IMR-90 (cell line): ENCODE measurements at regions not wholly inside any gene's neighbourhood (a gene's known extent, or its start where the extent isn't known, plus 50 kb on each side); places are given as distances from the start of the nearest gene placed in this dataset.
A peak's percentile ranks its signal among the peaks of the same experiment; 100 is the strongest.

Experiments used
- ATAC-seq: fragments of 200-7000 bp; cut with Tn5 transposase; 2 replicates; pipeline ENCODE4 v1.9.1; 2020; ENCODE audit warnings: low read depth, mild to moderate bottlenecking, moderate library complexity
- BruUV-seq: library from RNA; stranded (reverse); fragments of 400-500 nt; replicated peaks from 2 replicates; lab custom pipeline; 2021; lab: Mats Ljungman, UMichigan
- CTCF ChIA-PET: fragments of 300-600 bp; formaldehyde crosslinking; extraction: SDS; loops from one replicate; lab custom pipeline; 2021; ENCODE audit warnings: antibody characterized with exemption; lab: Yijun Ruan, JAX
- POLR2A ChIA-PET: fragments of 300-600 bp; sonication (Branson Sonifier 250); formaldehyde crosslinking; loops from one replicate; lab custom pipeline; 2022; ENCODE audit warnings: antibody characterized with exemption; ENCODE audit not compliant: unreplicated experiment; lab: Charles Lee
- DNase-seq: peaks from one replicate; pipeline ENCODE4 v3.0.0; 2013
- H2AFZ ChIP-seq: replicated peaks from 2 replicates; pipeline ENCODE3; 2013; ENCODE audit warnings: low read length, mild to moderate bottlenecking; ENCODE audit not compliant: poor library complexity
- H2AK5ac ChIP-seq: 2 replicates; pipeline ENCODE4 v1.6.1; 2013; ENCODE audit warnings: low read depth, low read length, inconsistent platforms
- H2AK9ac ChIP-seq: replicated peaks from 2 replicates; pipeline ENCODE3; 2013; ENCODE audit warnings: mild to moderate bottlenecking, low read depth, low read length, moderate library complexity; ENCODE audit not compliant: poor library complexity
- H2BK120ac ChIP-seq: 2 replicates; pipeline ENCODE4 v1.6.1; 2013; ENCODE audit warnings: low read depth, low read length, inconsistent platforms
- H2BK15ac ChIP-seq: 3 replicates; pipeline ENCODE4 v1.6.1; 2013; ENCODE audit warnings: low read depth, low read length, inconsistent platforms
- H2BK20ac ChIP-seq: 2 replicates; pipeline ENCODE4 v1.6.1; 2013; ENCODE audit warnings: low read depth, mild to moderate bottlenecking, inconsistent platforms, low read length, moderate library complexity
- H2BK5ac ChIP-seq: 2 replicates; pipeline ENCODE4 v1.6.1; 2013; ENCODE audit warnings: mild to moderate bottlenecking, low read depth, low read length, inconsistent platforms; ENCODE audit not compliant: poor library complexity, severe bottlenecking
- H3K14ac ChIP-seq: replicated peaks from 2 replicates; pipeline ENCODE4 v1.6.1; 2013; ENCODE audit warnings: low read depth, low read length, inconsistent platforms
- H3K18ac ChIP-seq: 2 replicates; pipeline ENCODE4 v1.6.1; 2013; ENCODE audit warnings: low read depth, low read length, control low read depth
- H3K23ac ChIP-seq: 2 replicates; pipeline ENCODE4 v1.6.1; 2013; ENCODE audit warnings: low read depth, low read length, inconsistent platforms
- H3K27ac ChIP-seq: 2 replicates; pipeline ENCODE4 v1.5.1; 2013; ENCODE audit warnings: mild to moderate bottlenecking, control low read depth, low read length; ENCODE audit not compliant: insufficient read depth
- H3K27me3 ChIP-seq: 2 replicates; pipeline ENCODE4 v1.6.1; 2013; ENCODE audit warnings: low read length; ENCODE audit not compliant: control insufficient read depth, insufficient read depth
- H3K36me3 ChIP-seq: 2 replicates; pipeline ENCODE4 v1.6.1; 2013; ENCODE audit warnings: low read length, mixed read lengths; ENCODE audit not compliant: control insufficient read depth, insufficient read depth
- H3K4ac ChIP-seq: 2 replicates; pipeline ENCODE4 v1.6.1; 2013; ENCODE audit warnings: low read depth, low read length, inconsistent platforms
- H3K4me1 ChIP-seq: 2 replicates; pipeline ENCODE4 v1.6.1; 2013; ENCODE audit warnings: low read length, mixed read lengths; ENCODE audit not compliant: control insufficient read depth, insufficient read depth
- H3K4me2 ChIP-seq: 2 replicates; pipeline ENCODE4 v1.6.1; 2013; ENCODE audit warnings: low read depth, mild to moderate bottlenecking, control low read depth, low read length, moderate library complexity
- H3K4me3 ChIP-seq: 2 replicates; pipeline ENCODE4 v1.5.1; 2013; ENCODE audit warnings: low read depth, mild to moderate bottlenecking, control low read depth, low read length, moderate library complexity; ENCODE audit not compliant: insufficient read depth
- H3K56ac ChIP-seq: 2 replicates; pipeline ENCODE4 v1.6.1; 2013; ENCODE audit warnings: low read length, inconsistent platforms; ENCODE audit not compliant: insufficient read depth; ENCODE audit errors: extremely low read depth
- H3K79me1 ChIP-seq, 2 experiments: 2 replicates each; pipeline ENCODE4 v1.6.1; 2013; ENCODE audit warnings: low read length in 2 of 2, inconsistent platforms in 1 of 2, low read depth in 1 of 2
- H3K9ac ChIP-seq: 2 replicates; pipeline ENCODE4 v1.6.1; 2013; ENCODE audit warnings: low read depth, low read length, control low read depth
- H3K9me1 ChIP-seq: 2 replicates; pipeline ENCODE4 v1.6.1; 2013; ENCODE audit warnings: low read length, inconsistent platforms; ENCODE audit not compliant: insufficient read depth
- H3K9me3 ChIP-seq: 2 replicates; pipeline ENCODE4 v1.6.1; 2013; ENCODE audit warnings: low read length; ENCODE audit not compliant: control insufficient read depth, insufficient read depth
- H4K20me1 ChIP-seq: 2 replicates; pipeline ENCODE4 v1.6.1; 2013; ENCODE audit warnings: low read length, inconsistent platforms; ENCODE audit not compliant: insufficient read depth
- H4K5ac ChIP-seq: 2 replicates; pipeline ENCODE4 v1.6.1; 2013; ENCODE audit warnings: mild to moderate bottlenecking, low read depth, low read length, control low read depth
- H4K8ac ChIP-seq, 2 experiments: 2 replicates each; pipeline ENCODE4 v1.6.1; 2013; ENCODE audit warnings: low read depth in 2 of 2, low read length in 2 of 2, control low read depth in 1 of 2, inconsistent platforms in 1 of 2
- H4K91ac ChIP-seq: 2 replicates; pipeline ENCODE4 v1.6.1; 2013; ENCODE audit warnings: low read depth, low read length, inconsistent platforms; ENCODE audit not compliant: insufficient read depth
- CEBPB ChIP-seq: IDR thresholded peaks from 2 replicates; pipeline ENCODE4 v1.6.1; 2012; ENCODE audit warnings: low read depth, low read length, improper control_type of control experiment
- RAD21 ChIP-seq: IDR thresholded peaks from 2 replicates; pipeline ENCODE4 v1.6.1; 2012; ENCODE audit warnings: low read length, improper control_type of control experiment
- WGBS, 2 experiments: methylation state at CpG; one replicate each; pipeline versions ENCODE4 v1.1.5 to v1.1.7; 2013; ENCODE audit warnings: missing lambda C conversion rate in 2 of 2; ENCODE audit not compliant: insufficient read length in 1 of 2; ENCODE audit errors: extremely low coverage in 2 of 2; 5-methylcytosine and 5-hydroxymethylcytosine counted together
- dilution Hi-C: fragments of 300-500 bp; cut with HindIII; formaldehyde crosslinking; loops from one replicate; pipeline ENCODE4 v1.14.3; 2018; ENCODE audit warnings: low sequenced_read_pairs; ENCODE audit not compliant: unreplicated experiment
- in situ Hi-C: fragments of 300-500 bp; cut with MboI; formaldehyde crosslinking; loops from 3 replicates; pipeline ENCODE4 v1.14.3; 2019; ENCODE audit warnings: low sequenced_read_pairs, inconsistent platforms, mixed read lengths
- intact Hi-C: fragments of 100-400 bp; cut with micrococcal nuclease; formaldehyde crosslinking; loops from 2 replicates; pipeline ENCODE4 v1.10.0; 2022

DNA sequence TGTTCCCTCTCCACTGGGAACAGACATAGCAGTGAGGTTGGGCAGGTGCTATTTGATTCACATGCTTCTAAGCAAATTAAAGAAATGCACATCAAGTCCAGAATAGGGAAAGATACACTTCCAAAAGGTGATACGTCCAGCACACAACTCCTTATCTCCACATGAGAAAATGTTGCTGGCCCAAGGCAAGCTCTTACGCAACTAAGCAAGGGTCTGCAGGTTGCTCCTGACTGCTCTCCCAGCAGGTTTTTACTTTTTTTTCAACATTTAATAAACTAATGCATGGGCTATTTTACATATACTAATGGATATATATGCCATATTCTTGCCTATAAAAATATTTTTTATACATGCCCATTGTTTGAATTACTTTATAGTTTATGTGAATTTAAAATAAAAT, 818.5 kb upstream of the ROBO1 start:
- Histone ChIP-seq H3K56ac (no peak overlapping the region), H2AK5ac (no peak overlapping the region), H3K4me2 (no peak overlapping the region), H3K9ac (no peak overlapping the region), H4K5ac (no peak overlapping the region), H3K18ac (no peak overlapping the region), H2BK20ac (no peak overlapping the region), H3K27ac (no peak overlapping the region), H3K9me3 (peaks cover 3% of the 10 kb centered on the region; the same call in 1 of the 2 replicates), H3K27me3 (no peaks in the 10 kb centered on the region), H3K4ac (no peak overlapping the region), H3K14ac (no peak overlapping the region), H2AK9ac (peak overlapping the region; percentile 42), H2BK120ac (no peak overlapping the region), H4K20me1 (no peaks in the 10 kb centered on the region), H2BK5ac (no peak overlapping the region), H3K36me3 (no peaks in the 10 kb centered on the region), H4K91ac (no peak overlapping the region), H3K79me1 (no peaks in the 10 kb centered on the region), H2BK15ac (no peak overlapping the region), H3K9me1 (no peaks in the 10 kb centered on the region), H3K4me3 (no peak overlapping the region), H4K8ac (no peak overlapping the region), H3K4me1 (no peaks in the 10 kb centered on the region), H3K23ac (no peak overlapping the region), H2AFZ (no peak overlapping the region)
- WGBS, 2 experiments: 40% methylated on average over 1 of the region's 2 CpGs; no CpG with 5 or more reads in 1 of the 2 experiments
- BruUV-seq: no TSS peak
- in situ Hi-C loops (no loop called here), dilution Hi-C loops (no loop called here), intact Hi-C loops (no loop called here)
- CTCF ChIA-PET: no interaction called here
- DNase-seq: no peak
- TF ChIP-seq RAD21 (no peak), CEBPB (0 out of 2 replicates have a peak, but pooled peaks have one; percentile 33)
- no peak for ATAC-seq
- POLR2A ChIA-PET: no interaction called here
